ENCODE measurements at regions not wholly inside any gene's neighbourhood (a gene's known extent, or its start where the extent isn't known, plus 50 kb on each side); places are given as distances from the start of the nearest gene placed in this dataset.

DNA sequence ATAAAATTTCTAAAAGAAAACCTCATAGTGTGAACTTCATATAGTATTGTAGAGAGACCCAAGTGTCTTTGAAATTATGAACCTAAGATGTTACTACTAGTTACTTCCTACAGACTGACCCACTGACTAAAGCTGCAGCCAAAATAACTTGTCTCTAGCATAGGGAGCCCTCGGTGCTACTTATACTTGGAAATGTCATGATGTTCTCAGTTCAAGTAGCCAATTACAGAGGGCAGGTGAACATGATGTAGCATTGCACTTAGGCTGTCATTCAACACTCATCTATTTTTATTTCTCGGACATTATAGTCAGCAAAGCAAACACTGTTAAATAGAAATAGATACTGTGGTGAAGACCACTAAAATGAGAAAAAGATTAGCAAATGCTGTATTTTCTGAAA lies 165.6 kb downstream of the AREG start:
- DNase-seq (ENCODE audit: low read depth in 2 of 3, low spot score in 2 of 3): no peak

DNA sequence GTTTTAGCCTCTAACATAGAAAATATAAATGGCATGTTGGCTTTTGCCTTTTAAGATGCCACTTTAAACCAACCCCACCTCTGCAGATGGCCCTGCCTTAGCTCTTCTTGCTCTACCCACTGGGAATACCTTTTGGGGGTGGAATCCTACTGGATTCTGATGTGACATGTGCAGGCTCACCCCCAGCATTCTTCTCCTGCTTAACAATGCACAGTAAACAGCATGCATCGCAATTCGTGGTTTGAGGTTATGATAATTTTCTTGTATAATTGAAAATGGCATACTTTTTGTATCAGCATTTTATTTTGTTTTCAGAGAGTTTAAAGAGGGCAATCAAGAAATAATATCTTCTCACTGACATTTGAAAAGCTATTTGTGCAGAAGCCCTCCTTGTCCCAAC lies 167.9 kb downstream of the AREG start:
- no peak for DNase-seq (ENCODE audit: low read depth in 2 of 3, low spot score in 2 of 3)

DNA sequence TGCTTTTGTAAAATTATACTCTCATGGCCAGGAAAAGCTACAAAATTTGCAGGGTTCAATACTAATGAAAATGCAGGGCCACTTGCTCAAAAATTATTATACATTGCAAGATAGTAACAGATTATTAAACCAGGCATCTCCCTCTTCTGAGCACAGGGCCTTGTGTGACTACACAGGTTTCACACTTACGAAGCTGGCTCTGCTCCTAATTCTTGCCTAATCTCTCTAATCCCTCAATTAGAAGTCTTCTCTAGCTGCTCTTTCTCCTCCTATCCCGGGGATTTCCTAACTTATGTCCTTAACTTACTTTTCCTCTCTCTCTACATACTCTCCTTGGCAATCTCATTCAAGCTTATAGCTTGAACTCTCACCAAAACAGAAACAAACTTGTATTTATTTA lies 168.3 kb downstream of the AREG start:
- DNase-seq (ENCODE audit: low read depth in 2 of 3, low spot score in 2 of 3): no peak

DNA sequence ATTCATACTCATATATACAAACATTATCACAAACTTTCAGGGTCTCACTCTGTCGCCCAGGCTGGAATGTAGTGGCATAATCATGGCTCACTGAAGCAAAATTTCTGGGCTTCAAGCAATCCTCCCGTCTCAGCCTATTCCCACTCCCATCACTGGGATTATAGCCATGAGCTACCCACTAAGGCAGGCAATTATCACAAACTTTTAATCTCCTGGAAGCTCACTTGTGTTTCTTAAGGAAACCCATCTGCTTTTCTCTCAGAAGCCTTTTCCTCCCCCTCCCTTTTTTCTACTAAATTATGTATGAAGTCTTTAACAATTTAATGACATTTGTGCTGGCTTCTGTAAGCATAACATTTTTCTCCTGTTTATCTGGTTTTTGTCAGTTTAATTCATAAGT lies 170.5 kb downstream of the AREG start:
- no peak for DNase-seq (ENCODE audit: low read depth in 2 of 3, low spot score in 2 of 3)

DNA sequence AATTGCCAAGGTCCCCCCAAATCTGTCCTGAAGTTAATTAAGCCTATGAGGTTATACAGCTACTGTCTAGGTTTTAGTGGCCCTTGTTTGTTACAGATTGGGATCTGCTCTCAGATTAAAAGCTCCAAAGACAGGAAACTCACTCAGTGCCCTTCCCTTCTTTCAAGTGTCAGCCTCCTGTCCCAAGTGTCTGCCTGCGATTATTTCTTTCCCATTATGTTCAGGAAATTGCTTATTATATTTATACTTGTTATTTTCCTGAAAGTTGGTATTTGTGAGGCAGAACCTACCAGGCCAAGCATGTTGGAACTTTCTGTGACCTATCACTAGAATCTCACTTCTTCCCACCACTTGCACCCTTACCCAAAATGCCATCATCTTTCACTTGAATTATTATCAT lies 173.2 kb downstream of the AREG start:
- no peak for DNase-seq (ENCODE audit: low read depth in 2 of 3, low spot score in 2 of 3)

DNA sequence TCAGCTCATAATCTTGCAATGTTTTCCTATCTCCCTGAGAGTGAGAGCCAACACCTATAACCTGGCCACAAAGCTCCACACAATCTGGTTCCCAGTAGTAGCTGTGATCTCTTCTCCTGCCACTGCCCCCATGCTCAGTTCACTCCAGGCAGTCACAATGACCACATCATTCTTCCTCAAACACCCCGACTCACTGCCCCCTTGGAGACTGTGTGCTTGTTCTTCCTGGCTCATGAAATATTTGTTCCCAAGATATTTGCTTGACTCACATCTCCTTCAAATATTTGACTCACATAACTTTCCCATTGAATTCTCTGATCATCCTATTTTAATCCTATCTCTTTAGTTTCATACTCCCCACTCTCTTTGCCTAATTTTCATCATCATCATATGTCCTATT lies 173.7 kb downstream of the AREG start:
- DNase-seq (ENCODE audit: low read depth in 2 of 3, low spot score in 2 of 3): no peak

DNA sequence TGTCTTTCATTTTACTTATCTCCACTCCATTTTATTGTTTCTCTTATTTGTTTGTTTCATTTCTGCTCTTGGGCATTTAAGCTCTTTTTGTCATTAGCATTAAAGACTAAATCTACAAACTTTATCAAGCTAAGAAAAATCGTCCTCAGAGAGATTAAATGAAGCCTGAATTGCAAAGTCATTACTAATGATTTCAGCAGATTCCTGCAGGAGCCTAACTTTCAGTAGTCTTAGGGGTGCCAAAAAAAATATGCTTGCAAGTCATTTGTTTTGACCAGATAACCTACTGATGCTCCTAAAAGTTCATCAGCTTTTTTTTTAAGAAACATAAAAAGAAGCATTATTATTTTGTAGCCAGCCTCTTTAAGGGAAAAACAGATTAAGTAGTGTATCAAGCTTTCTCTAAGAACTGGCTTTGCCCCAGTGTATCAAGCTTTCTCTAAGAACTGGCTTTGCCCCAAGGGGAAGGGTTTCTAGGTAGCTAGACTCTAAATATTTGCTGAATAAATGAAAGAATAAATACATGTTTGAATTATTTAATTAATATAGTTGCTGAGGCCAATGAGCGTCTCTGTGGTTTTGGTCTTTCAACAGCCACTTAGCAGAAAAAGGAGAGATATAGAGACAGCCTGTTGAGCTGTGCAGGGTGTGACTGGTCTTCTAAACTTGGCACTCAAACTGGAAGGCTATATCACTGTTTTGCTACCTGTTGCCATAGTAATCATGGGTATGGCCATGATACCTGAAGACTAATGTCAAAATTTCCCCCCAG lies 174.2 kb downstream of the BTC start:
- no peak for DNase-seq (ENCODE audit: low read depth in 2 of 3, low spot score in 2 of 3)

DNA sequence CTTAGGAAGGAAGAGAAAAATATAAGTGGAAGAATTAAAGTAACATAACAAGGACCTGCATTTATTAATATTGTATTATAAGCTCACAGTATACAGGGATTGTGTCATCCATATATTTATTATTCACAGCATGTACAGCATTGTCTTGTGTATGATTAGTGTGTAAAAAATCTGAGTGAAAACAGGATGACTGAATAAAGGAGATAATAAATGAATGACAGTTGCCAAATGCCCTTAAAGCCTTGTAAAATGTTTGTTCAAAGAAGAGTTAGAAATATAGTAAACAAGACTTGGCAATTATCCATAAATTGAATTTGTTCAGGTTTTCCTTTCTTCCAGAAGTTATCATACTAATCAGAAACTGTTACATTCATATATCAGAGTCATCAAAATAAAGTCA lies 172.7 kb downstream of the BTC start:
- DNase-seq (ENCODE audit: low read depth in 2 of 3, low spot score in 2 of 3): no peak

DNA sequence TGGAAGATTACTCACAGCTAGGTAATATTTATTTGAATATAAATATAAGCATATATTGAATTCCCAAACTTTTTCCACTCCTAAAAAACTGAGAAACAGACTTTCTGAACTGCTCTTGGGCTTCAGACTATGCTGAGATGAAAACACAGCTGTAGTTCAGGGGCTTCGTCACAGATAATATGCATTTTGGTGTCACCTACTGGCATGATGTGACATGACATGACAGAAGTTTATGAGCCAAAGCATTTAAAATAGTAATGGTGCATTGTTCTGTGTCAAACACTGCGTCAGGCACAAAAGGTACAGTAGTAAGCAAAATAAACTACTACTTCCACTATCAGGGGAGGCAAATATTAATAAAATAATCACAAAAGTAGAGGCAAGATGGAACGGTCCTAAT lies 171.3 kb downstream of the BTC start:
- peak in 2 of 3 donors; percentile 54 to 81 for DNase-seq (ENCODE audit: low read depth in 2 of 3, low spot score in 2 of 3)

DNA sequence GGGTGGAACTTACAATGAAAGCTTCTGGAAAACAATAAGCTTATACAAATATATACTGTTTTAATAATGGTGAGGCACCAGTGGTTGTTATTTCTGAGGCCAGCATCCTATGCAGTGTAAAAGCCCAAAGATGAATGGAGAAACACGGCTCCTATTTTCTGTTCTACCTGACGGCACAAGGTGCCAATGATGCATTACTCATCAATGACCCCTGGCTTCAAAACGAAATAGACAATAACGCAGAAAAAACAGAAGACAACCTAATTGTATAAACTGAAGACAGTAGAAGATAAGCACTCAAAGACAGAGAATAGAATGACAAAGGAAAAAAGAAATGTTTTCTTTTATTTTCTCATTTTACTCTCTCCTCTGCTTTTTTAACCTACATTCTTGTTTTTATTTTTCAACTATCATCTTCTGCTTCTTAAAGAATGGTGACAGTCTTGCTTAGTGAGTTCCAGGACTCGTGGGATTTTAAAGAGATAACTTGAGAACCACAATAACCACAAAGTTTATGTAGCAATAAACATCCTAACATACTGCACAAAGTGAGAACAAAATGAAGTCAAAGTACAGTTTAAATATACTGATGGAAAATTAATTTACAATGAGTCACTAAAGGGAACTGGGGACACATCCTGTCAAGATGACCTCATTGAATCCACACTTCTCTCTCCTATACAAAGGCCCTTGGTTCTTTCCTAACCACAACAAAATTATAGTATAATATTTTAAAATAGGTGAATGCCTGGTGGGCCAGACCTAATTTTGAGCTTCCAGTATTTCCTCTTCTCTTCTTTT lies 169.8 kb downstream of the BTC start:
- peak in 2 of 3 donors; percentile 58 to 76 for DNase-seq (ENCODE audit: low read depth in 2 of 3, low spot score in 2 of 3)

DNA sequence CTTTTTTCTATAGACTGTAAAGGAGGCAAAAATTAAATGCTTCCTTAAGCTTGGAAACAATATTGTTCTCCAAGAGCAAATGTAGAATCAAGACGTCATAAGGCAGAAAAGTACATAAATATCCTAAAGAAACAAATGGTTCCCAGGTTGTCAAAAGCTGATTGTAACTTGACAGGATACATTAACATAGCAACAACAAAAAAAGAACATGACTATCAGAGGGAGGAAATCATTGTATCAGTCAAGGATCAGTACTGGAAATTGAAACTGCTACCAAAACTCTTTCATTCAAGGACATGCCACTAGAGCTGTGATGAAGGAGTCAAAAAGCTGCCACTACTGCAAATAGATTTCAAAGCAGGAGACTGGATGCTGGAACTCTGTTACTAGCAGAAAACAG lies 168.3 kb downstream of the BTC start:
- DNase-seq (ENCODE audit: low read depth in 2 of 3, low spot score in 2 of 3): no peak

DNA sequence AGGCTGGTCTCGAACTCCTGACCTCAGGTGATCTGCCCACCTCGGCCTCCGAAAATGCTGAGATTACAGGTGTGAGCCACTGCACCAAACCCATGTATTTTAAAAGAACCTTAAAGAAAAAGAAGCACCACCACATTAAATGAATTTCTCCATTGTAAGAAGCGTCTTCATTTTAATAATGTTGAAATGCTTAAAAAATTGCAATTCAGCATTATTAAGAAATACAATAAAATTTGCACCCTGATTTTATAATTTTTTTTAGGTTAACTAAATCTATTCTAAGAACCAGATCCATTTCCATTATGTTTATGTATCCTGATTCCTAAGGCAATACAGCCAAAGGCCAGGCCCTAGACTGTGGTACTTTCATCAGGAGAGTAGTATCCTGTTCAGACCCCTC lies 167.2 kb downstream of the BTC start:
- DNase-seq (ENCODE audit: low read depth in 2 of 3, low spot score in 2 of 3): no peak

DNA sequence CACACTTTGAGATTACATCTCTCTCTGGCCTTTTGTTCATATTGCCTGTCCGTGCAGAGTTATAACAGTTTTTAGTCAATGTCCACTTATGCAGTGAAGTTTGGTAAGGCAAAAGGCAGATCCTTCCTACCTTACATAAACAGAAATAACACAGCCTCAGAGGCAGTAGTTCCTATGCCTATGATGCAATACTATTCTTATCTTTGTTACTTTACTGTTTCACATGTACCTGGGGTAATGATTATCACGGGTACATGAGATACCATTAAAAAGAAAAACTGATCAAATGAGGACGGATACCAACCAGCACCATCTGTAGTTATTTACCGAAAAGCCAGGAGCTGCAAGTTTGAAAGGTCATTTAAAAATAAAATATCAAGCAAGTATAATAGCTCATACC lies 166.8 kb downstream of the BTC start:
- no peak for DNase-seq (ENCODE audit: low read depth in 2 of 3, low spot score in 2 of 3)

DNA sequence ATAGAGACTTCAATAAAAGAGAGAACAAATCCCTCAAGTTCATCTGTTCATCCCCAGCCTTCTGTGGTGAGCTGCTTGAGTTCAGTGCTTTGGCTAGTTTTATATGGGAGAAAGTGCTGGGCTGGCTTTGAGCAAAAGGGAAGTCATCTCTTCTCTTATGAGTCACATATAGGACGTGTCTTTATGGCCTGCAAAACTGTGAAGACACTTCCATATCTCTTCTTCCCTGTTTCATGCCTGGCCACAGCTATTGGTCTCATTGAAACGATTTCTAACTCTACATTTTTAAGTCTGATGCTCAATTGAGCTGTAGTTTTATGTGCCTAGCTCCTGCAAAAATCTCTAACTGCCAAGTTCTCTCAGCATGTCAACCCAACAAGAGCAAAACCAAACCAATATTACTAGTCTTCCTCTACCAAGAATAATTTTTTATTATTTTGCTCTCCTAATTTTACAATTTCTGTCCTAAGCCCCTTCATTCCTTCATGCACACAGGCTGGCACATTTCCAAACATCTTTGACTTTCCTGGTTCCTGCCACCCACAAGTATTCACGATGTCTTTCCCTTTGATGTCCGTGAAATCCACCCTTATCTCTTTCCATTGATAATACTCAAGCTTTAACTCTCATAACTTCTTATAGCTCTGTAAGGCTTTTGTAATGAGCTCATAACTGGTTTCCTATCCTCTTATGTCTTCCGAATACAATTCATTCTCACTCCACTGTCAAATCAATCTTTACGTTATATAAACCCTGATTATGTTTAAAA lies 165.3 kb downstream of the BTC start:
- peak in 2 of 3 donors; percentile 45 to 64 for DNase-seq (ENCODE audit: low read depth in 2 of 3, low spot score in 2 of 3)

DNA sequence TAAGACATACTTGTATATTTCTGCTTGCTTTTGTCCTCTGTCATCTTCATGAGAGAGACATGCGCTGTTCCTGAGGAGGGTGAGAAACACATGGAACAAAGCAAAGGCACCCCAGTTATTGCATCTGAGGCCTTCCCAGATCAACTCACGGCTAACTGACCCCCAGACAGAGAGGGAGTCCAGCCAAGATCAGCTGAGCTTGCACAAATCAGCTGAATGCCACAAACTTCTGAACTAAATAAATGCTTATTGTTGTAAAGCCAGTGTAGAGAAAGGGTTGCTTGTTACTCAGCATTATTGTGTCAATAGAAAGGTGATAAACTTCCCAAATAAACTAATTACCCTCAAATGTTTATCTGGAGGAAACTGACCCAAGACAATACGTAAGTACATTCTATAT lies 163.8 kb downstream of the BTC start:
- DNase-seq (ENCODE audit: low read depth in 2 of 3, low spot score in 2 of 3): no peak

DNA sequence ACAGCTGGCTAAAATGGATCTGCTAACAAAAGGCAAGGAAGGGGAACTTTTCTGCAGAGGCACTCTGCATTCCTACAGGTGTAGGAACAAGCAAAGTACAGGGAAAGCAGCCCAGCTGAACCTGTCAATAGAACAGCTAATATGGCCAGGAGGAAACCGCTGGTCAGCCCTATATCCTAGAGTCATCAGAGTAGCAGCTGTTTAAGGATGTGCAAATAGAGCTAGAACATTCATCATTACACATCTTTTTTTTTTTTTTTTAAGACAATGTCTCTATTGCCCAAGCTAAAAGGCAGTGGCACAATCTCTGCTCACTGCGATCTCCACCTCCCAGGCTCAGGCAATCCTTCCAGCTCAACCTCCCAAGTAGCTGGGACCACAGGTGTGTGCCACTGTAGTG lies 163.0 kb downstream of the BTC start:
- no peak for DNase-seq (ENCODE audit: low read depth in 2 of 3, low spot score in 2 of 3)

DNA sequence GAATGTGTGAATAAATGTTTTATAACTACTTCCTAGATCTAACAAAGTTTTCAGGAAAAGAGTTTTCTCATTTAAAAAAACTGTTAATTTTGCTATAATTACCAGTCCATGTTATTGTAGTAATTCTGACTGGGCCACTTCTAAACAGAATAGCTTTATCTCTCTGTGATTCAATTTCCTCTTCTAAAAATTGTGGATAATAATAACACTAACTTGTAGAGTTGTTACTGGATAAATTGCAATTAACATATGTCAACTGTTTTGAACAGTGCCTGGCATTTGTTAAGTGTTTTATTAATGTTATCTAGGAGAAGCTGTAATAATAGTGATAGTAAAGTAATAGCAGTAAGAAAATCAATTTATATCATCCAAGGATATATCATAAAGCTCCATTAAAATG lies 162.3 kb downstream of the BTC start:
- no peak for DNase-seq (ENCODE audit: low read depth in 2 of 3, low spot score in 2 of 3)

DNA sequence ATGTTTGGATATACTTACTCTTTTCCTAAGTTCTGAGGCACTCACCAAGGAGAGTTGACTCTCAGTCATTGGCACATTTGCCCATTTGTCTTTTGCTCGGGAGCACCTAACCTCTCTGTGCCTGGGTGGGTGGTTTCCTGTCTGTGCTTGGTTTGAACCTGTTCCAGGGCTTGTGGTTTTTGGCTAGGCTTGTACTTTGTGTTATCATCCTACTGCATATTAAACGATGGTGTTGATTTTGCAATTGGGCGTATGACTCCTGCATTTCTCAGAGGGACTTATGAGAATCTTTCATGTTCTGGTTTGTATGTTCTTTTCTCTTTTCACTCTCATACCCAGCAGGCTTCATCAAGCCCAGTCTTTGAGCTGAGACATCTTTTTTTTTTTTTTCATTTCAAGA lies 161.7 kb downstream of the BTC start:
- peak in 2 of 3 donors; percentile 85 to 96 for DNase-seq (ENCODE audit: low read depth in 2 of 3, low spot score in 2 of 3)

DNA sequence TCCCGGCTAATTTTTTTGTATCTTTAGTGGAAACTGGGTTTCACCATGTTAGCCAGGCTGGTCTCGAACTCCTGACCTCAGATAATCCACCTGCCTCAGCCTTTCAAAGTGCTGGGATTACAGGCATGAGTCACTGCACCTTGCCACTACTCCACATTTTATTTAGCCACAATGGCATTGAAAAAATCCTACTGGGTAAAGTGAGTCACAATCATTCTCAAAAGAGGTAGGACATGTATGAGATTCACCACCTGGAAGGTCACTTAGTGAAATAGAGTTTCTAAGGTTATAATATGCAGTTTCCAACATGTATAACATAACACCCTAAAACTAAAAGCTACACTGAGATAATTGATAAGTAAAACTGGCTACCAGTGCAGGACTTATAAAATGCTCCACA lies 159.2 kb downstream of the BTC start:
- DNase-seq (ENCODE audit: low read depth in 2 of 3, low spot score in 2 of 3): no peak

DNA sequence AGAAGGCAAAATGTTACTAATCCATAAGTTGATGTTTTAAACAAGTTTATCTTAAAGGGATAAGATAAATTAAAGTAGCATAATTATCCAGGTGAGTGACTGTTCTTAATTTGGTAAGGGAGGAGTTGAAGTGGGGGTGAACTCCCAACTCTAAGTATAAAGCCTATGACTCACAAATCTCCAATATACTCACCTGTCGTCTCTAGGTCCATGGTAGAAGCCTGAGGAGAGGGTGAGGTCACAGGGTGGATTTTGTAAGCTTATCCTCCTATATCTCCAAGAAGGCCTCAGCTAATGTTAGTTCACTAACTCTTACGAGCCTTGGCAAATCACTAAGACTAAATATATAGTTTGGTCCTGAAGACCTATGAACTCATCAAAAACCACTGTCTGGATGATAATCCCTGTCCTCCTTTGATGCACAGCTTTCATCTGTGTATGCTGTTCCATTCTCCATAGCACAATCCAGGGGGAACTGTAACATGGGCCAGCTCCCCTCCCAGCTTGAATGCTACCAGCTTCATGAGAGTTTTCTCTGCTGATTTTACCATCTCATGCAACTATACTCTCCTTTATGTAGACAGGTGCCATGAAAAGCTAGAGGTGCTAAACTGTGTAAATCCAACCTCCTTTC lies 158.7 kb downstream of the BTC start:
- DNase-seq (ENCODE audit: low read depth in 2 of 3, low spot score in 2 of 3): no peak

DNA sequence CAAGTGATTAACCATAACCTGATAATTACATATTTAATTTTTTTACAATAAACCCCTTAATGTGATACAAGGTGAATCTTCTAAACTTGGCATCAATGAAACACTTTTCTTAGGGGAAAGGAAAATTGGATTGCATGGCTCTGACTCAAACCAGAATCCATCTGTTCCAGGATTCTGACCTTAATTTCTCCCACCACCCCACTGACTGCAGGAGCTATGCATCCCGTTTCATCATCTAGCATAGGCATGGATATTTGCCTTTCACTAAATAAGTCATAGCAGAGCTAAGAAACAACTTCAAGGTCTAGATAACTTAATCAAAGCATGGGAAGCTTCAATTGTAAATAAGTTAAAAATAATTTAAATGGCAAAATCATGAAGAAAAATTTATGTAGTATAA lies 156.3 kb downstream of the BTC start:
- DNase-seq (ENCODE audit: low read depth in 2 of 3, low spot score in 2 of 3): no peak
